Lower leg skin (tissue), 4 donors: ENCODE measurements at regions not wholly inside any gene's neighbourhood (a gene's known extent, or its start where the extent isn't known, plus 50 kb on each side); places are given as distances from the start of the nearest gene placed in this dataset.

ENCODE experiments used
- DNase-seq, 2 donors: peaks; one replicate each; pipeline ENCODE4 v3.0.0-alpha.2; 2019; ENCODE audit warnings: low spot score in 2 of 2
- H3K4me3 ChIP-seq: fragments of 200-600 bp; sonication (generic); 2 replicates; pipeline ENCODE4 v1.5.1; 2017; ENCODE audit warnings: mild to moderate bottlenecking, low read depth; ENCODE audit not compliant: poor library complexity, severe bottlenecking
- POLR2A ChIP-seq, 2 donors: fragments of 450-650 bp; IDR thresholded peaks; one replicate each; pipeline ENCODE4 v1.6.1; 2016 to 2017; ENCODE audit warnings: antibody characterized with exemption in 2 of 2, mild to moderate bottlenecking in 1 of 2, moderate library complexity in 1 of 2
- WGBS, 2 donors: methylation state at CpG; one replicate each; pipeline ENCODE4 v1.1.5; 2018; 5-methylcytosine and 5-hydroxymethylcytosine counted together
- intact Hi-C: fragments of 100-400 bp; cut with DNase I; formaldehyde crosslinking; loops from one replicate; pipeline ENCODE4 v1.15.0; 2023; ENCODE audit warnings: low total_unique reads
- TF ChIP-seq, protein P1 (sequence below), 3 donors: fragments of 450-650 bp; IDR thresholded peaks; one replicate each; pipeline ENCODE4 v1.5.1; 2016; ENCODE audit warnings: antibody characterized with exemption in 3 of 3, mild to moderate bottlenecking in 3 of 3, moderate library complexity in 2 of 3

DNA sequence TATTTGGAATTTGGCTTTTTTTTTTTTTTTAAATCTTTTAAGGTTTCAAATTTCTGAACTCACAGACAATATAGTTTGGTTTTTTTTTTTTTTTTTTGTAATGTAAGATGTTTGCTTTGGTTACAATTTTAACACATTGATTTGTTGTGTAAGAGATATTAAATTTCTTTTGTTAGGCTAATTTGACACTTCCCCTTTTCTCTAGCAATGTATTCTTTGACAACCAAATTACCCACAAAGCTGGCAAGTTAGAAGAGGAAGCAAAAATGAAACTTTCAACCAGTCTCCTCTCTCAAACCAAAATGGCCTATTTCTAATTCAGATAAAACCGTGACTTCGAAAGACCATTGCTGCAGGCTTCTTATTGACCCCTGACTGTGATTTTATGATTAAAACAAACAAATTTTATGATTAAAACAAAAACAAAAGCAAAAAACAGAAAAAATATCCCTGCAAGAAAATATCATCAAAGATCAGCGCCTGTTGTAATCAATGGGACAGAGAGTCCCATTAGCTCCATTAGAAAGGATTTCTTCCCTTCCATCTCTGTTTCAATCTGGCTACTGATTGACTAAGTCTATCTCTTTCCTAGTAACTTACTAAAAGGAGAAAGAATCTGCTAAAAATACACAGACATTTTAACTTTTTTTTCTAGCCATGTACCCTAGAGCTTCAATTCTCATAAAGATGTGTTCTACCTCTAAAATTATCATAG is 489.2 kb downstream of the MDFIC start:
- H3K4me3 ChIP-seq: no peak overlapping the region
- 94 to 95% methylated on average over 3 of the region's 3 CpGs for WGBS, 2 donors
- DNase-seq: no peak
- TF ChIP-seq, protein P1, sequence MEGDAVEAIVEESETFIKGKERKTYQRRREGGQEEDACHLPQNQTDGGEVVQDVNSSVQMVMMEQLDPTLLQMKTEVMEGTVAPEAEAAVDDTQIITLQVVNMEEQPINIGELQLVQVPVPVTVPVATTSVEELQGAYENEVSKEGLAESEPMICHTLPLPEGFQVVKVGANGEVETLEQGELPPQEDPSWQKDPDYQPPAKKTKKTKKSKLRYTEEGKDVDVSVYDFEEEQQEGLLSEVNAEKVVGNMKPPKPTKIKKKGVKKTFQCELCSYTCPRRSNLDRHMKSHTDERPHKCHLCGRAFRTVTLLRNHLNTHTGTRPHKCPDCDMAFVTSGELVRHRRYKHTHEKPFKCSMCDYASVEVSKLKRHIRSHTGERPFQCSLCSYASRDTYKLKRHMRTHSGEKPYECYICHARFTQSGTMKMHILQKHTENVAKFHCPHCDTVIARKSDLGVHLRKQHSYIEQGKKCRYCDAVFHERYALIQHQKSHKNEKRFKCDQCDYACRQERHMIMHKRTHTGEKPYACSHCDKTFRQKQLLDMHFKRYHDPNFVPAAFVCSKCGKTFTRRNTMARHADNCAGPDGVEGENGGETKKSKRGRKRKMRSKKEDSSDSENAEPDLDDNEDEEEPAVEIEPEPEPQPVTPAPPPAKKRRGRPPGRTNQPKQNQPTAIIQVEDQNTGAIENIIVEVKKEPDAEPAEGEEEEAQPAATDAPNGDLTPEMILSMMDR (IDR thresholded peaks at IDR 0.05): no peak
- no peak for TF ChIP-seq POLR2A (IDR thresholded peaks at IDR 0.05)
- intact Hi-C loops: no loop called here

DNA sequence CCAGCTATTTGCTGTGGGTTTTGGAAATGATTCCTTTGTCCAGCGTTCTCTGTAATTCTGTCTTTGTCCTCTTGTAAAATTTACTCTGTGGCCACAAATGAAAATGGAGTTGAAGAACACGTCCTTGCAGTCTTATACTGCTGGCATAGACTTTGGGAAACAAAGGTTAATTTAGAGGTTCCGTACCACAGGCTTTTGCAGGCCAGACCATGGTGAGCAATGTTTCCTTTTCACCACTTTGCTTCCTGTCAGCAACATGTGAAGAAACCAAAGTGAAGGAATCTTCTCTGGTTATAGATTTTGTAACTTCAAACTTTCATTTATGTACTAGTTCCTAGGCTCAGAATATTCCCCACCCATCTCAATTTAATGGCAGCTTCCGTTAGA is 488.5 kb downstream of the MDFIC start:
- TF ChIP-seq POLR2A (IDR thresholded peaks at IDR 0.05): no peak
- TF ChIP-seq, protein P1 (IDR thresholded peaks at IDR 0.05): no peak
- intact Hi-C loops: no loop called here
- 77 to 79% methylated on average over 4 of the region's 4 CpGs for WGBS, 2 donors
- no peak for DNase-seq
- no peak overlapping the region for H3K4me3 ChIP-seq

DNA sequence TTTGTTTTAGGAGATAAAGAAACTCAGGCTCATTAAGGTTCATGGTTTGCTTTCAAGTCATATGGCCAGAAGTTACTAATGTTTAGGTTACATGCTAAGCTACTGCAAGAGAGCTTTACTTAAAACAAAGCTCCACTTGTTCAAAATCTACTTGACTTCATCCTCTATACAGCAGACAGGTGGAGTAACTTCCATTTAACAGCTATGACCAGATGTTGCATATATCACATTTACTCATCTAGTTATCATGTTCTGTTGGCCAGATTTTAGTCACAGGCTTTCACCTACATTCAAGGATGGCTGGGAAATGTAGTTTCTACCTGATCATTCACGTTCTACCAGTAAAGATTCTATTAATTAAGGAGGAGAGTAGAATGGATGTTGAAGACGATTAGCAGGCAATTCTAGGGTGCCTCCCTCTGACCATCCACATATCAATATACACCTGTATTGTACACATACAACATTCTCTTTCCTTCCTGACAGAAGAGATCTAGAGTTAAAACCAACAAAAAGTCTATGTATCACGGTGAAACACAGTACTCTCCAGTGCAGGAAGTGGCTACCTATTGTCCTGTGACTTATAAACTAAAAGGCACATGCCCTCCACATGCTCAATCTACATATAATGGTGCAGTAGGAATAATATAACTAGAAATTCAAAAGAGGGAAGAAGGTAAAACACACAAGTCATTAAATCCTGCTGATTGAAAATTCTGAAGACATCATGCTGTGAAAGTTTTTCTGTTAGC is 488.0 kb downstream of the MDFIC start:
- no peak for TF ChIP-seq POLR2A (IDR thresholded peaks at IDR 0.05)
- TF ChIP-seq, protein P1 (IDR thresholded peaks at IDR 0.05): no peak
- intact Hi-C loops: no loop called here
- WGBS, 2 donors: 70 to 78% methylated on average over 3 of the region's 3 CpGs
- no peak for DNase-seq
- no peak overlapping the region for H3K4me3 ChIP-seq

DNA sequence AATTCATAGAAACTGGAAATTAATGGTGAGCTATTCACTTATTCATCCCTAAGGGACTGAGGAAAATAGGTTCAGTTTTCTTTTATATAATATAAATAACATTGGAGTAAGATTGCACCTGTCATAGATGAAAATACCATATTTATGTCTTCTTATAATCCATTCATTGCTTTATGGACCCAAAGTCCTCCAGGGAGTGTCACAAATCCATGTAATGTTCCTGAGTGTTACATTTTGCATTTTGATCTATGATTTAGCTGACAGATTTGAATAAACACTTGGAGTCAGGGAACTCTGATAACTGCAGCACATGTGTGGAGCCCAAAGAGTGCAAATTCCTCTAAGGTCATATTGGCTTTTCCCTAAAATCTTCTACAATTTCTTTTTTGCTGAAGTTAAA is 484.3 kb downstream of the MDFIC start:
- H3K4me3 ChIP-seq: no peak overlapping the region

DNA sequence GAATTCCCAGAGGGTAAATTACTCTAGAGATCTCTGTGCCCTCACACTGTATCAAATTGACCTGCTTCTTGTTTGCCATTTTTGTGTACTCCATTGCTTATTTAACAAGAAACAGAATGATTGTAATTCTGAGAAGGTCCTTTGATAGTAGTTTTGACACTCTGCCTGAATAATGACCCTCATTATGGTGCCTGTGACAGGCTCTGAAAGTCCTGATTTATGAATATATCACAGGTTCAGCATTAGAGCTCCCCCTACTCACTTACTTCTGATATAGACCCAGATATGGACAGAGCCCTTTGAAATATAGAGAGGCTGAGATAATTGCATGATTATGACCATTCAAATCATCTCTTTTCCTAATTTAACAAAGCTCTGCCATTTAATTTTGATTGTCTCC is 465.2 kb downstream of the MDFIC start:
- no peak overlapping the region for H3K4me3 ChIP-seq
- DNase-seq: no peak
- TF ChIP-seq, protein P1 (IDR thresholded peaks at IDR 0.05): no peak
- no peak for TF ChIP-seq POLR2A (IDR thresholded peaks at IDR 0.05)
- intact Hi-C loops: no loop called here

More for the DNA sequence above, 484.3 kb downstream of the MDFIC start:
- intact Hi-C loops: no loop called here
- TF ChIP-seq, protein P1 (IDR thresholded peaks at IDR 0.05): no peak
- TF ChIP-seq POLR2A (IDR thresholded peaks at IDR 0.05): no peak
- DNase-seq: no peak
